Right cardiac atrium (tissue), 5 donors: ENCODE measurements at regions not wholly inside any gene's neighbourhood (a gene's known extent, or its start where the extent isn't known, plus 50 kb on each side); places are given as distances from the start of the nearest gene placed in this dataset.

Source experiments
- ATAC-seq, 2 donors: fragments of 200-7000 bp; cut with Tn5 transposase; one replicate each; pipeline versions ENCODE4 v1.8.0 to v1.9.1; 2020; ENCODE audit warnings: moderate library complexity in 2 of 2, mild to moderate bottlenecking in 1 of 2
- DNase-seq, 3 donors: peaks; one replicate each; pipeline ENCODE4 v3.0.0-alpha.2; 2020
- H3K27ac ChIP-seq: one replicate; pipeline ENCODE4 v1.5.1; 2013; ENCODE audit warnings: mild to moderate bottlenecking, low read length, control low read depth, moderate library complexity
- H3K27me3 ChIP-seq: one replicate; pipeline ENCODE4 v1.6.1; 2013; ENCODE audit not compliant: control insufficient read depth, insufficient read depth
- H3K4me1 ChIP-seq: one replicate; pipeline ENCODE4 v1.6.1; 2013; ENCODE audit warnings: low read length; ENCODE audit not compliant: control insufficient read depth, insufficient read depth
- H3K4me3 ChIP-seq: one replicate; pipeline ENCODE4 v1.5.1; 2013; ENCODE audit warnings: low read length, control low read depth
- H3K9me3 ChIP-seq: one replicate; pipeline ENCODE4 v1.6.1; 2013; ENCODE audit warnings: low read length; ENCODE audit not compliant: control insufficient read depth
- WGBS: extraction: QIAGEN DNeasy Blood & Tissue Kit; methylation state at CpG from one replicate; pipeline ENCODE4 v1.1.7; 2013; 5-methylcytosine and 5-hydroxymethylcytosine counted together
- intact Hi-C, 4 donors: fragments of 100-400 bp; cut with DNase I; formaldehyde crosslinking; loops; one replicate each; pipeline versions ENCODE4 v1.11.0 to v1.14.0; 2022 to 2023
- donor health status: healthy with polysubstance abuse.
- donor health status: DM: no; HTN: yes; CAD: no.
- donor health status: DM: no; HTN: no; CAD: no.
- donor health status: DM: no; HTN: yes; CAD: no; lungs with severe emphysema.
- donor health status: DM: yes; HTN: yes; CAD: no.

DNA sequence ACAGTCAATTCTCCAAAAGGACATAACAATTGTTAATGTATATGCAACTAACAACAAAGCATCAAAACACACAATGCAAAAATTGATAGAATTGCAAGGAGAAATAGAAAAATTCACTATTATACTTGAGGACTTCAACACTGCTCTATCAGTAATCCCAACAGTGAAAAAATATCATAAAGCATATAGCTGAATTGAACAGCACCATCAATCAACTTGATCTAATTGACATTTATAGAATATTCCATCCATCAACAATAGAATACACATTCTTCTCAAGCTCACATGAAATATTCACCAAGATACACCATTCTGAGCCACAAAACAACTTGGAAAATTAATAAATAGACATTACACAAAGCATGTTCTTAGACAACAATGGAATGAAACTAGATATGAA lies 60.1 kb upstream of the ASXL3 start:
- no peaks in the 10 kb centered on the region for H3K4me1 ChIP-seq
- no peak overlapping the region for H3K27ac ChIP-seq
- no peaks in the 10 kb centered on the region for H3K9me3 ChIP-seq
- intact Hi-C loops, result no loop called here
- no peaks in the 10 kb centered on the region for H3K27me3 ChIP-seq
- no peak for DNase-seq
- no peak for ATAC-seq
- H3K4me3 ChIP-seq, result no peak overlapping the region

DNA sequence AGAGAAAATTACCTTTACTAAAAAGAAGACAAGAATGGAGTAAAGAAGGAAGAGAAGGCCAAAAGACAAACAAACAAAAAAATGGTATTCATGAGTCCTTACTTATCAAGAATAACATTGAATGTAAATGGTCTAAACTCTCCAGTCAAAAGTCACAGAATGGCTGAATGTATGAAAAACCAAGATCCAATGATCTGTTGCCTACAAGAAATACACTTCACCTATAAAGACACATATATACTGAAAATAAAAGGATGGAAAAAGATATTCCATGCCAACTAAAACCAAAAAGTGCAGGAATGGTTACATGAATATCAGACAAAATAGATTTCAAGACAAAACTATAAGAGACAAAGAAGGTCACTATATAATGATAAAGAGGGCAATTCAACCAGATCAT lies 65.0 kb upstream of the ASXL3 start:
- H3K9me3 ChIP-seq, result no peaks in the 10 kb centered on the region

DNA sequence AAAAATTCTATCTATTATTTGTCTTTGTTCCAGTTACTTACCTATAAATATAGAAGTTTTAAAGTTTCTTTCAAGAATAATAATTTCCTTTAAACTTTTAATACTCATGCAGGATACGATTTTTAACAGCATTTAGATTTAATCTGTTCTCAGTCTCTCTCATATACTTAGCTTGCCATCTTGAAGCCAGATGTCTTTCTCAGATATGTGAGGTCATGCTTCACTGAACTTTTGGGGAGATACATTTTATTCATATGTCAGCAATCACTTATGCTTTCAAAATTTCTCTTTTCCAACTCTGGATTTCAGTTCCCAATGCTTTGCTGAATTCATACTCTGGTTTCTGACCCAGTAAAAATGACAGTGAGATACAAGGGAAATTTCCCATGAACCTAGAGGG lies 66.5 kb upstream of the CCDC178 start:
- WGBS, result 64% methylated on average over 1 of the region's 1 CpG
- H3K4me1 ChIP-seq, result no peaks in the 10 kb centered on the region
- intact Hi-C loops, result no loop called here
- H3K27me3 ChIP-seq, result no peaks in the 10 kb centered on the region
- no peak for DNase-seq
- ATAC-seq, result no peak
- no peak overlapping the region for H3K27ac ChIP-seq
- H3K9me3 ChIP-seq, result no peaks in the 10 kb centered on the region
- no peak overlapping the region for H3K4me3 ChIP-seq

More for the DNA sequence above, 65.0 kb upstream of the ASXL3 start:
- DNase-seq (no peak), ATAC-seq (no peak)
- intact Hi-C loops, result no loop called here
- Histone ChIP-seq H3K27ac (no peak overlapping the region), H3K27me3 (no peaks in the 10 kb centered on the region), H3K4me3 (no peak overlapping the region), H3K4me1 (no peaks in the 10 kb centered on the region)

DNA sequence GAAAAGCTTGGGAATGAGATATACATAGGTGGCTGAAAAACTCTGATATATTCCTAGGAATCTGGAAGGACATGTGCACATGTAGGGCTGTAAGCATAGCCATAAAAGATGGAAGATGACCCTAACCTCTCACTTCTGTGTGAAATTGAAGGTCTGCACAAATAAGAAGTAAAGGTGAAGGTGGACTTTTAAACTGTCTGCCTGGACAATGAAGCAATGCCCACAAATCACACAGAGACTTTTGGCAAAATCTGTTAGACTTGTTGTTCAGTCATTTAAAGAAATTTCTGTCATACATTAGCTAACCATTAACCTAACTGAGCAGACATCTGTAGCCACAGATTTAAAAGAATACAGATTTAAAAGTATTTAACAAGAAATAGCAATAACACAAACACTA lies 65.3 kb upstream of the CCDC178 start:
- DNase-seq, result no peak
- no peak for ATAC-seq
- no peaks in the 10 kb centered on the region for H3K4me1 ChIP-seq
- H3K27ac ChIP-seq, result no peak overlapping the region
- no peaks in the 10 kb centered on the region for H3K27me3 ChIP-seq
- no peak overlapping the region for H3K4me3 ChIP-seq
- intact Hi-C loops, result no loop called here
- no peaks in the 10 kb centered on the region for H3K9me3 ChIP-seq

DNA sequence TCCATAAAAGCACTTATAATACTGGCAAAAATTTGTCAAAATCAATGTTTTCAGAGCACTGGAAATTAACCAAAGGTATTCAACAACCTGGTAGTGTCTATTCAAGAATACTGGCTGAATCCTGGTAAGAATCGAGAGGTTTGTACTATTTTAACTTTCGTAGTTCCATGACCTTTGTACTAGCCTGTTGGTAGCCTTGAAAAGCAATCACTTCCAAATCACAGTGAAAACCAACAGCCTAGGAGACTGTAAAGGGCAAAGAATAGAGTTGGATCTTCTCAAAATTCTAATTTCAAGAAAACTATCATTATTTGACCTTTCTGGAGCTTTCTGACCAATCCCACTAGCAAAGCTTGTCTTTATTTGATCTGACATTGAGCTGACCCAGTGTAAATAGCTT lies 64.8 kb upstream of the CCDC178 start:
- Histone ChIP-seq H3K9me3 (no peaks in the 10 kb centered on the region), H3K27ac (no peak overlapping the region), H3K27me3 (no peaks in the 10 kb centered on the region), H3K4me3 (no peak overlapping the region), H3K4me1 (no peaks in the 10 kb centered on the region)
- ATAC-seq (no peak), DNase-seq (no peak)
- intact Hi-C loops, result no loop called here
- 89% methylated on average over 2 of the region's 2 CpGs for WGBS

DNA sequence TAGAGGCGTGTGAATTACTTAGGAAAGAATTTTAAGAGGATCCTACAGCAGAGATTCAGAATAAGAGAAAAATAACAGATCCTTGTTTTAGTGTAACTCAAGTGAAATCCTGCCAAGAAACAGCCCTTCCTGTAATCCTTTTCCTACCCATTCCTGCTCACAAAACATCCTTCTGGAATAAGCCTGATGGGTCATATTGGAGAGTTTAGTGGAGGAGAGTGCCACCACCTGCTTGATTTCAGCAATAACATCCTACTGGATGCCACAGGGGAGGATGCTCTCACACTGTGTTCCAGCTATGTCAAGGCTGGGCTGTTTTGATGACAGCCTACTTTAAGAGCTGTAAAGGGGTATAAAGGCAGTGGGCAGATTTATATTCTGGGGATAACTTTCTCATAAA lies 54.8 kb upstream of the CCDC178 start:
- Histone ChIP-seq H3K27me3 (no peaks in the 10 kb centered on the region), H3K27ac (no peak overlapping the region), H3K4me1 (no peaks in the 10 kb centered on the region), H3K4me3 (no peak overlapping the region), H3K9me3 (no peaks in the 10 kb centered on the region)
- no peak for DNase-seq
- 55% methylated on average over 1 of the region's 1 CpG for WGBS
- intact Hi-C loops, result loop anchor here in 1 of 4 donors (10.0 kb wide), 2 partner anchors 50 to 260 kb away; partner anchors contain the start of gene CCDC178
- peak; percentile 66 to 84 for ATAC-seq
